OCI-LY1 (cell line): ENCODE measurements at regions not wholly inside any gene's neighbourhood (a gene's known extent, or its start where the extent isn't known, plus 50 kb on each side); places are given as distances from the start of the nearest gene placed in this dataset.
"Not testable (repeated sequence)": the region's sequence is repeated elsewhere in the genome, so short reads cannot be mapped to it uniquely, and the experiment has no call there.

ENCODE experiments used
- EZH2 ChIP-seq: fragments of 200-600 bp; sonication (generic), shearing (Covaris generic); IDR thresholded peaks from 2 replicates; pipeline ENCODE4 v1.8.0; 2017; ENCODE audit warnings: borderline replicate concordance, mixed run types, mild to moderate bottlenecking, antibody characterized with exemption, low read length, moderate library complexity, mixed read lengths
- TF ChIP-seq, protein P1 (sequence below): fragments of 200-600 bp; sonication (generic), shearing (Covaris generic); IDR thresholded peaks from 2 replicates; pipeline ENCODE4 v1.5.1; 2017; ENCODE audit warnings: mild to moderate bottlenecking, antibody characterized with exemption, low read length, moderate library complexity, mixed read lengths

- TF ChIP-seq, protein P1, sequence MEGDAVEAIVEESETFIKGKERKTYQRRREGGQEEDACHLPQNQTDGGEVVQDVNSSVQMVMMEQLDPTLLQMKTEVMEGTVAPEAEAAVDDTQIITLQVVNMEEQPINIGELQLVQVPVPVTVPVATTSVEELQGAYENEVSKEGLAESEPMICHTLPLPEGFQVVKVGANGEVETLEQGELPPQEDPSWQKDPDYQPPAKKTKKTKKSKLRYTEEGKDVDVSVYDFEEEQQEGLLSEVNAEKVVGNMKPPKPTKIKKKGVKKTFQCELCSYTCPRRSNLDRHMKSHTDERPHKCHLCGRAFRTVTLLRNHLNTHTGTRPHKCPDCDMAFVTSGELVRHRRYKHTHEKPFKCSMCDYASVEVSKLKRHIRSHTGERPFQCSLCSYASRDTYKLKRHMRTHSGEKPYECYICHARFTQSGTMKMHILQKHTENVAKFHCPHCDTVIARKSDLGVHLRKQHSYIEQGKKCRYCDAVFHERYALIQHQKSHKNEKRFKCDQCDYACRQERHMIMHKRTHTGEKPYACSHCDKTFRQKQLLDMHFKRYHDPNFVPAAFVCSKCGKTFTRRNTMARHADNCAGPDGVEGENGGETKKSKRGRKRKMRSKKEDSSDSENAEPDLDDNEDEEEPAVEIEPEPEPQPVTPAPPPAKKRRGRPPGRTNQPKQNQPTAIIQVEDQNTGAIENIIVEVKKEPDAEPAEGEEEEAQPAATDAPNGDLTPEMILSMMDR: not testable (repeated sequence)
- TF ChIP-seq EZH2: not testable (repeated sequence)
These were observed 58.4 kb upstream of the PPIAL4F start for GRCh38 chr1:144534286-144534685.
